ENCODE measurements at regions not wholly inside any gene's neighbourhood (a gene's known extent, or its start where the extent isn't known, plus 50 kb on each side); places are given as distances from the start of the nearest gene placed in this dataset.

GRCh38 chr18:39371996-39372395, 1806.4 kb upstream of the CELF4 start:
- TF ChIP-seq SIN3A (IDR thresholded peaks at IDR 0.05; ENCODE audit: borderline replicate concordance, insufficient read depth, low read length) (no peak), TAF1 (IDR thresholded peaks at IDR 0.05; ENCODE audit: borderline replicate concordance, insufficient read depth, low read length) (no peak), REST (IDR thresholded peaks at IDR 0.05; ENCODE audit: insufficient read depth in 1 of 2, low read depth in 2 of 2, low read length in 2 of 2) (no peak), FOXP2 (optimal IDR thresholded peaks at IDR 0.05; ENCODE audit: borderline replicate concordance, extremely low read depth, extremely low read length, insufficient read depth) (no peak), POLR2AphosphoS5 (IDR thresholded peaks at IDR 0.05; ENCODE audit: low read depth, low read length) (no peak)

GRCh38 chr18:39366656-39367055, 1801.1 kb upstream of the CELF4 start:
- TF ChIP-seq REST (IDR thresholded peaks at IDR 0.05; ENCODE audit: insufficient read depth in 1 of 2, low read depth in 2 of 2, low read length in 2 of 2) (no peak), FOXP2 (optimal IDR thresholded peaks at IDR 0.05; ENCODE audit: borderline replicate concordance, extremely low read depth, extremely low read length, insufficient read depth) (no peak), TAF1 (IDR thresholded peaks at IDR 0.05; ENCODE audit: borderline replicate concordance, insufficient read depth, low read length) (no peak), SIN3A (IDR thresholded peaks at IDR 0.05; ENCODE audit: borderline replicate concordance, insufficient read depth, low read length) (no peak)

- TF ChIP-seq SIN3A (IDR thresholded peaks at IDR 0.05; ENCODE audit: borderline replicate concordance, insufficient read depth, low read length) (no peak), TAF1 (IDR thresholded peaks at IDR 0.05; ENCODE audit: borderline replicate concordance, insufficient read depth, low read length) (no peak), REST (IDR thresholded peaks at IDR 0.05; ENCODE audit: insufficient read depth in 1 of 2, low read depth in 2 of 2, low read length in 2 of 2) (no peak), POLR2AphosphoS5 (IDR thresholded peaks at IDR 0.05; ENCODE audit: low read depth, low read length) (no peak), FOXP2 (optimal IDR thresholded peaks at IDR 0.05; ENCODE audit: borderline replicate concordance, extremely low read depth, extremely low read length, insufficient read depth) (no peak)
Measured at GRCh38 chr18:39365836-39366485, 1800.4 kb upstream of the CELF4 start.

GRCh38 chr18:39360072-39360471, 1794.5 kb upstream of the CELF4 start:
- TF ChIP-seq SIN3A (IDR thresholded peaks at IDR 0.05; ENCODE audit: borderline replicate concordance, insufficient read depth, low read length) = no peak
- no peak for TF ChIP-seq FOXP2 (optimal IDR thresholded peaks at IDR 0.05; ENCODE audit: borderline replicate concordance, extremely low read depth, extremely low read length, insufficient read depth)
- TF ChIP-seq REST (IDR thresholded peaks at IDR 0.05; ENCODE audit: insufficient read depth in 1 of 2, low read depth in 2 of 2, low read length in 2 of 2) = no peak
- no peak for TF ChIP-seq POLR2AphosphoS5 (IDR thresholded peaks at IDR 0.05; ENCODE audit: low read depth, low read length)
- TF ChIP-seq TAF1 (IDR thresholded peaks at IDR 0.05; ENCODE audit: borderline replicate concordance, insufficient read depth, low read length) = no peak

Measured in PFSK-1 (cell line).